HG02642 (cell line): ENCODE measurements at regions not wholly inside any gene's neighbourhood (a gene's known extent, or its start where the extent isn't known, plus 50 kb on each side); places are given as distances from the start of the nearest gene placed in this dataset.

Experiments
- ATAC-seq: cut with Tn5 transposase; IDR thresholded peaks from one replicate; pipeline ENCODE4 v1.9.1; 2021; ENCODE audit warnings: mild to moderate bottlenecking; ENCODE audit not compliant: unreplicated experiment, poor library complexity

GRCh38 chr9:28264368-28264767, 691.1 kb upstream of the C9orf72 start:
- ATAC-seq = no peak

- no peak for ATAC-seq
Measured at GRCh38 chr9:28267351-28267750, 694.1 kb upstream of the C9orf72 start.

- ATAC-seq = no peak
Measured at GRCh38 chr9:28270156-28270555, 696.9 kb upstream of the C9orf72 start.

- no peak for ATAC-seq
Measured at GRCh38 chr9:28272127-28272526, 698.8 kb upstream of the C9orf72 start.

- no peak for ATAC-seq
Measured at GRCh38 chr9:28287455-28287854, 714.2 kb upstream of the C9orf72 start.

GRCh38 chr9:28289746-28290145, 716.5 kb upstream of the C9orf72 start:
- ATAC-seq = no peak

DNA sequence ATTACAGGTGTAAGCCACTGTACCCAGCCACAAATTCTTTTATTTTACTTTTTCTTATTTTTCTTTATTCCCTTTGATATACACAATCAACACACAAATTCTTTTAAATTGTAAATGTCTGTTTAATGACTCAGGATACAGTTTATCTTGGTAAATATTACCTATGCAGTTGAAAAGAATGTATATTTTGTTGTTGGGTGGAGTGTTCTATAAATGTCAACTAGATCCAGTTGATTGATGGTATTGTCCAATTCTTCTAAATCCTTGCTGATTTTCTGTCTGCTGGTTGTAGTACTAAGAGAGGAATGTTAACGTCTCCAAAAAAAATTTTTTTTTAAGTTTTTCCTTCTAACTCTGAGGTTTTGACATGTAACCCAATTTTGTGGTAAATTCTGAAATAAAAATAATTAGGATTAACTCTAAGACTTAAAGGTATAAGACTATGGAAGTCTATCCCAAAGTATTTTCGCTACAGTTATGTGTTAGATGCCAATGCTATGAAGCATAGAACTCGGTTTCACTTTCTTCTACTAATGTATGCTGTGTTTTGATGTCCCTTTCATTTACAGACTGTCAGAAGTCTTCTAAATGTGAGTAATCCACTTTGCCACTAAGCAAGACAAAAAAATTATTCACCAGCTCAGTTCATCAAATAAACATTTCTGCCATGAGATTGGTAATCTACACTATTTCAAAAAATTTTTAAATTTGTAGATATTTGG, 720.2 kb upstream of the C9orf72 start:
- ATAC-seq = no peak

DNA sequence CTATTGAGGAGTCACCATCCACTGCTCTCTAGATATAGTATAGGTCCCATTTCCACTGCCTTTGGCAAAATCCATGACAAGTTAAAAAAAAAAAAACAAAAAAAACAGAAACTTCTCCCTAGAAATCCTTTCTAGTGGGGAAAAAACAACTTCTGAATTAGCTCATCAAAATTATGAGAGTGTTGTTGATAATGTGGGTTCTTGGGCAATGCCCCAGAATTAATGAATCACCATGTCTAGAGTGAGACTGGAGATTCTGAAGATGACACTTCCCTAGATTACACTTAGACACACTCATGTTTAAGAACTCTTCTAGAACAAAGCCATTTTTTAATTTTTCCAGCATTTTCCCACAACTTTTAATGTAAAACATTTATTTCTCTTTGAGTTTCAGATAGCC, 728.0 kb upstream of the C9orf72 start:
- ATAC-seq = no peak

GRCh38 chr9:28317745-28318144, 744.5 kb upstream of the C9orf72 start:
- no peak for ATAC-seq

- no peak for ATAC-seq
Measured at GRCh38 chr9:28318515-28318914, 745.2 kb upstream of the C9orf72 start.

- ATAC-seq = no peak
Measured at GRCh38 chr9:28319981-28320380, 746.7 kb upstream of the C9orf72 start.

DNA sequence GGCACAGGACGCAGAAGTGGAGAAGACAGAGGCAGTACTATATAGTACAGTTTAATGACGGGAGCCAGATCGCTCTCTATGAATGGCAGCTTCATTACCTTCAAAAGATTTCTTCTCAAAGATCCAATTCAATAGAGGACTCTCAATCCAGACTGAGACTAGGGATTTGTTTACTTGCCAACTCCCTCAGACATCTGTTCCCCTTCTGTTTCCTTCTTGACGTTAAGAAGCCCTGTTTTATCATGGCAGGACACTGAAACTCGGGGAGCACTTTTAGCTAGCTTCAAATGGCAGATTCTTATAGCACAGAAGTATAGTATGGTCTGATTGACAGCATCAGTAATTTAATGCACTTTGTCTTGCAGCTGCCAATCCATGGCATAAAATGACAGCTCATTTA, 747.3 kb upstream of the C9orf72 start:
- ATAC-seq = no peak

DNA sequence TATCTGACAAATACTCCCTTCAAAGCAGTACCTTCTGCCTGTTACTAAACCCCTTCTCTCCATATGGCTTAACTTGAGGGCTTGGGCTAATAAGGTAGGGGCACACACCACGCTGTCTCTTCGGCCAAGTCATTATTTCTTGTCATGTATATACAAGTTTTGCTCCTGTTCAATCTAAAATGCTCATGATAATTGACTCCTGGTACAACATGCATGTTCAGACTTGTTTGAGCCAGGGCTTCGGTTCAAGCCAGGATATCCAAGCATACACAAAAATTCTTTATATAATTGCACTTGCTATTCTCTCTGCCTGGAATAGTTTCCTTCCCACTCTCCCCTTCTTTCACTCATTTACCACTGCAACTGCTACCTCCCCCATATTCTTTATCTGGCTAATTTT, 756.0 kb upstream of the C9orf72 start:
- no peak for ATAC-seq

- no peak for ATAC-seq
Measured at GRCh38 chr9:28332648-28333047, 759.4 kb upstream of the C9orf72 start.

- ATAC-seq = no peak
Measured at GRCh38 chr9:28341913-28342312, 768.6 kb upstream of the C9orf72 start.

- no peak for ATAC-seq
Measured at GRCh38 chr9:28342815-28343338, 769.6 kb upstream of the C9orf72 start.

GRCh38 chr9:28363151-28363562, 789.9 kb upstream of the C9orf72 start:
- ATAC-seq = no peak

DNA sequence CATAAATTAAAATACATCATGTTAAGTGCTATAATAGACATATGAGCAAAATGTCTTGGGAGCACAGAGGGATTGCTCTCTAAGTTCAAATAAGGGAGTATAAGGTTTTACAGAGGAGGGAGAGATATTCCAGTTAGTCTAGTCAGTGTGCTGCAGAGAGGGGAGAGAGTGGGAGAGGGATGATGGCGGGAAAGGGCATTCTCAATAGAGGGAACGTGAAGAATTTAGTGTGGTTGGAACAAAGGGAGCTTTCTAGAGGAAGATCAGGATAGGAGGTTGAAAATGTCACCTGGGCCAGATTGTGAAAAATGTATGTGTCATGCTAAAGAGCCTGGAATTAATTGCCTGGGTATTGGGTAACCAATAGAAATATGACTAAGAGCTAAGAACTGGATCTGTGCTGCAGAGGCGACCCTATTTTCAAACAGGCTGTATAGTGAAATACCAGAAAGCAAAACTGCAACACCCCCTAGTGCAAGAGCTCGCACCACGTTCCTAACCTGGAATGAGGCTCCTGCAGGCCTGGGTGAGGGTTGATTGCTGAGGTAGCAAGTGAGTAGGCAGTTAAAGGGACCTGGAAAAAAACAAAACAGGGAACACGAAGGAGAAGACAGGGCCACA, 791.8 kb upstream of the C9orf72 start:
- no peak for ATAC-seq

DNA sequence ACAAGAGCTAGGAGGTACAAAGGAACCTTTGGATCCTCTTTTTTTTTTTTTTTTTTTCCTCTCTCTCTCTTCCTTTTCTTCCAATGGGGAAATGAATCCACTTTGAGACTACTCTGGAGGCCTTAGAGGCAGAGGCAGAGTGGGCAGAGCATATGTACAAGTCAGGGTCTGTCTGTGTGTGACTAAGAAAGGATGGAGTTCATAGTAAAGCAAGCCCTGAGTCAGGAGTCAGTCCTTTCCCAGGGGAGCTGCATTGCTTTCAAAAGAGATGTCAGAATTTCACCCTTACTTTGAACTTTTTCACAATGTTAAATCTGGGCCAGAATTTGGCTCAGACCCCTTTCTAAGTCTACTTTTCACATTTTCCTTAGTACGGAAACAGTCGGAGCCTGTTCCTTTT, 792.4 kb upstream of the C9orf72 start:
- ATAC-seq = no peak

- no peak for ATAC-seq
Measured at GRCh38 chr9:28378231-28378630, 805.0 kb upstream of the C9orf72 start.

- ATAC-seq = no peak
Measured at GRCh38 chr9:28379082-28379481, 805.8 kb upstream of the C9orf72 start.

DNA sequence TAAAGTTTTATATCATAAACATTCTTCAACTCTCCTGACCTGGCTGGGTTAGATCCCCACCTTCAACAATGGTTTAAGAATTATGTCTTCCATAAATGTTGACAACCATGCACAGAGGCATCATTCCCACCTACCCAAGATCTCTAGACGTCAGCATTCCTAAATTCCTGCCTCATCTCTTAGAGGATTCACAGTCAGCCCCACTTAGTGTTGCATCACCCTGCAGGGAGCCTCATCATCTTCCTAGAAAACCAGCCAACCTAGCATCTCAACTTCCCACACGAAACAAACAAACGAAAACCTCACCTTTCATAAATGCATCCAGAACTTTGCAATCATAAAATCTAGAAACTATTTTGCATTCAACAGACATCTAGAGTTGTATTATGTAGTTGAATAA, 816.1 kb upstream of the C9orf72 start:
- no peak for ATAC-seq
